ENCODE measurements at regions not wholly inside any gene's neighbourhood (a gene's known extent, or its start where the extent isn't known, plus 50 kb on each side); places are given as distances from the start of the nearest gene placed in this dataset.
"Not testable (repeated sequence)": the region's sequence is repeated elsewhere in the genome, so short reads cannot be mapped to it uniquely, and the experiment has no call there.

DNA sequence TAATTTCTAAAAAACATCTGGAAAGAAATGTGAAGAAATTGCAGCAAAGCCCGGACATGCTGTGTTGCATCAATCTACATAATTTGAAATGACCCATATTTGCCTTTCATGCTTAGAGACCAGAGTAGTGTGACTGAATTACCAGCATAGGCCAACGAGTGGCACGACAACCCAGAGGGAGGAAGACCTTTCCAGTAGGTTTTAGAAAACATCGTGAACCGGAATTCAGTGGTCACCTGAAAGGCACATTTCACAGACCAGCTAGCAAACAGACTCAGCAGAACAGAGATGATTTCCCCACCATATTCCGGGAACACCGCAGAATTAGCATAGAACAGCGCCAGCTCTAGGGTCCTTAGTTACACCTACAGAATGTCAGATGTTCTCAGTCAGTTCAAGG lies 620.0 kb upstream of the ZNF385D start:
- no peaks in the 10 kb centered on the region for H3K27me3 ChIP-seq (ENCODE audit: control insufficient read depth in 1 of 2, insufficient read depth in 2 of 2, low read length in 1 of 2)
- ATAC-seq (ENCODE audit: low FRiP score) (no peak), DNase-seq (no peak)
- H3K9me3 ChIP-seq (ENCODE audit: control insufficient read depth, low read length): peaks cover 3% of the 10 kb centered on the region
- no peaks in the 10 kb centered on the region for H3K4me1 ChIP-seq (ENCODE audit: control insufficient read depth in 1 of 2, insufficient read depth in 2 of 2, low read length in 2 of 2)
- no peaks in the 10 kb centered on the region for H3K36me3 ChIP-seq (ENCODE audit: control insufficient read depth in 1 of 2, insufficient read depth in 2 of 2, low read length in 1 of 2)
- intact Hi-C loops (cut with DNase I): no loop called here
- 87 to 89% methylated on average over 8 of the region's 8 CpGs for WGBS, 2 donors
- H3K27ac ChIP-seq (ENCODE audit: low read depth in 1 of 2, low read length in 2 of 2): no peak overlapping the region
- H3K4me3 ChIP-seq (ENCODE audit: low read length in 2 of 2): no peak overlapping the region

GRCh38 chr3:22371607-22372291 lies 620.7 kb upstream of the ZNF385D start:
- peak in 1 of 2 donors; percentile 70 for DNase-seq
- Histone ChIP-seq H3K4me3 (ENCODE audit: low read length in 2 of 2) (no peak overlapping the region), H3K36me3 (ENCODE audit: control insufficient read depth in 1 of 2, insufficient read depth in 2 of 2, low read length in 1 of 2) (no peaks in the 10 kb centered on the region), H3K27ac (ENCODE audit: low read depth in 1 of 2, low read length in 2 of 2) (no peak overlapping the region), H3K9me3 (ENCODE audit: control insufficient read depth, low read length) (peaks cover 2% of the 10 kb centered on the region), H3K4me1 (ENCODE audit: control insufficient read depth in 1 of 2, insufficient read depth in 2 of 2, low read length in 2 of 2) (no peaks in the 10 kb centered on the region), H3K27me3 (ENCODE audit: control insufficient read depth in 1 of 2, insufficient read depth in 2 of 2, low read length in 1 of 2) (no peaks in the 10 kb centered on the region)
- ATAC-seq (ENCODE audit: low FRiP score): peak; percentile 51
- intact Hi-C loops (cut with DNase I): no loop called here
- 4 to 8% methylated on average over 23 of the region's 23 CpGs for whole genome bisulfite sequencing, 2 donors

DNA sequence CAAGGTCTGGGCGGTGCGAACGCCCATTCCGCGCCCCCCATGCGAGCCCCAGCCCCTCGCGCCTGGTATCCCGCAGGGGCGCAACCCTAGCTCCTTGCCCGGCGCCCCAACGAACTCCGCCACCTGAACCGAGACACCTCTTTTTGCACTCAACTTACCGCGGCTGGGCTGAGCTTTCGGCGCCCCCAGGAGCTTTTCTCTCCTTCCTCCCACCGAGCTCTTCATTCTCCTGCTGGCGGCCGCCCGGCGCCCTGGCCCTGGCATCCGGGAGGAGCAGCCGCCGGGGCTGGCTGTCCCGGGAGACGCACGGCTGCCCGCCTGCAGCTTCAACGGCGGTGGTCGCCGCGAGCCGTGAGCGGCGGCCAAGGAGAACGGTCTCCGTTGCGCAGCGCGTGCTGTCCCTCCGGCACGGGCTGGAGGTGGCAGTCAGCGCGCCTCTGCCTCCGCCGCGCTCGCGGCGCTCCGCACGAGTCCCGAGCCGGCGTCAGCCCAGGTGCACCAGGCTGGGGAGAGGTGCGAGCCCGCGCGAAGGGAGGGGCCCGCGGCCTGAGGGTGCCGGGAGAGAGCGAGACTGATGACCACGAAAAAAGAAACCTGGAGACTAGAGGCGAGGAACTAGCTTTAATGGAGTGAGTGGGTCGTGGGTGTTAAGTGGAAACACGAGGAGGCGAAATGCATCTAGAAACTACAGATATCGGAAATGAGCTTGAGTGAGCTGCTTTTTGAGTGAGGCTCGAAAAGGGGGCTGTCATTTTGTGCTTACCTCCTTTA lies 621.5 kb upstream of the ZNF385D start:
- H3K4me1 ChIP-seq (ENCODE audit: control insufficient read depth in 1 of 2, insufficient read depth in 2 of 2, low read length in 2 of 2): no peaks in the 10 kb centered on the region

GRCh38 chr3:22373182-22373581 lies 622.2 kb upstream of the ZNF385D start:
- Histone ChIP-seq H3K4me1 (ENCODE audit: control insufficient read depth in 1 of 2, insufficient read depth in 2 of 2, low read length in 2 of 2) (no peaks in the 10 kb centered on the region), H3K27ac (ENCODE audit: low read depth in 1 of 2, low read length in 2 of 2) (no peak overlapping the region), H3K9me3 (ENCODE audit: control insufficient read depth, low read length) (peaks cover 2% of the 10 kb centered on the region), H3K36me3 (ENCODE audit: control insufficient read depth in 1 of 2, insufficient read depth in 2 of 2, low read length in 1 of 2) (no peaks in the 10 kb centered on the region), H3K4me3 (ENCODE audit: low read length in 2 of 2) (no peak overlapping the region), H3K27me3 (ENCODE audit: control insufficient read depth in 1 of 2, insufficient read depth in 2 of 2, low read length in 1 of 2) (no peaks in the 10 kb centered on the region)
- DNase-seq (no peak), ATAC-seq (ENCODE audit: low FRiP score) (peak; percentile 17)
- intact Hi-C loops (cut with DNase I): no loop called here
- WGBS, 2 donors: 84 to 85% methylated on average over 5 of the region's 5 CpGs

More for the DNA sequence above, 621.5 kb upstream of the ZNF385D start:
- no peaks in the 10 kb centered on the region for H3K36me3 ChIP-seq (ENCODE audit: control insufficient read depth in 1 of 2, insufficient read depth in 2 of 2, low read length in 1 of 2)
- H3K27me3 ChIP-seq (ENCODE audit: control insufficient read depth in 1 of 2, insufficient read depth in 2 of 2, low read length in 1 of 2): no peaks in the 10 kb centered on the region
- 1% methylated on average over 70 to 74 of the region's 74 CpGs for WGBS, 2 donors
- H3K4me3 ChIP-seq (ENCODE audit: low read length in 2 of 2): no peak overlapping the region
- ATAC-seq (ENCODE audit: low FRiP score) (peak; percentile 59), DNase-seq (peak in 1 of 2 donors; percentile 75)
- H3K9me3 ChIP-seq (ENCODE audit: control insufficient read depth, low read length): peaks cover 2% of the 10 kb centered on the region
- no peak overlapping the region for H3K27ac ChIP-seq (ENCODE audit: low read depth in 1 of 2, low read length in 2 of 2)
- intact Hi-C loops (cut with DNase I): no loop called here

DNA sequence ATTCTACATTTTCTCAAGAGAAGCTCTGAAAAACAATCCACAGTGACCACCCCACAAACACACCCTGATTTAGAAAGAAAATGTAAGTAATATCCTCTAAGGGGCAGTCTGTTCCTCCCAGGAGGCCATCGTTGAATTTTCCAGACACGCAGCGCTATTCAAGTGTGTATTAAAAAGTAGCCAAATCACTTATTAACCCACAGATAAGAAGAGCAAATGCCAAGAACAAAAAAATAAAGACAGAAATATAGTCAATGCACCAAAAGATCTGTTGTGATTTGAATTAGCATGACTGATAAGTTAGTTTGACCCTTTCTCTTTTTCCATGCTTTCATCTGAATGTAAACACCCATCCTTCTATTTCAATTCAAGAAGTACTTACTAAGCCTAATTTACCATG lies 622.8 kb upstream of the ZNF385D start:
- Histone ChIP-seq H3K27me3 (ENCODE audit: control insufficient read depth in 1 of 2, insufficient read depth in 2 of 2, low read length in 1 of 2) (no peaks in the 10 kb centered on the region), H3K4me1 (ENCODE audit: control insufficient read depth in 1 of 2, insufficient read depth in 2 of 2, low read length in 2 of 2) (no peaks in the 10 kb centered on the region), H3K9me3 (ENCODE audit: control insufficient read depth, low read length) (peaks cover 2% of the 10 kb centered on the region), H3K36me3 (ENCODE audit: control insufficient read depth in 1 of 2, insufficient read depth in 2 of 2, low read length in 1 of 2) (no peaks in the 10 kb centered on the region), H3K27ac (ENCODE audit: low read depth in 1 of 2, low read length in 2 of 2) (no peak overlapping the region), H3K4me3 (ENCODE audit: low read length in 2 of 2) (no peak overlapping the region)
- intact Hi-C loops (cut with DNase I): no loop called here
- no peak for ATAC-seq (ENCODE audit: low FRiP score)
- 86 to 87% methylated on average over 3 of the region's 3 CpGs for WGBS, 2 donors
- DNase-seq: no peak

DNA sequence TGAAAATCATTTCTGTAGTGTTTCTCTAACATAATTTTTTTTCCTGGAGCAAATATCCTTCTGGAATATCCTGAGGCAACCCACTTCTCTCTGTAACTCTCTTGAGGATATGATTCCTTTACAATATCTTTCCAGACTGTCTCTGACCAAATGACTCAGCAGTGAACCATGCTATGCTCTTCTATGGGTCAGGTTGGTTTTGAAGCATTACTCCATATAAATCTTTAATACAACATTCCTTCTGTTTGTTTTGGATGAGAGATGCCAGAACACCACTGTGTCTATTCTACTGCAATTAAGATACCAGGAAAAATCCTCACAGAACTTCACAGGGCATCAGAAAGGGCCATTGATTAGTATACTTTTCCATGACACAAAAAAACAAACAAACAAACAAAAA lies 626.4 kb upstream of the ZNF385D start:
- Histone ChIP-seq H3K27me3 (ENCODE audit: control insufficient read depth in 1 of 2, insufficient read depth in 2 of 2, low read length in 1 of 2) (no peaks in the 10 kb centered on the region), H3K27ac (ENCODE audit: low read depth in 1 of 2, low read length in 2 of 2) (no peak overlapping the region), H3K4me3 (ENCODE audit: low read length in 2 of 2) (no peak overlapping the region), H3K36me3 (ENCODE audit: control insufficient read depth in 1 of 2, insufficient read depth in 2 of 2, low read length in 1 of 2) (no peaks in the 10 kb centered on the region), H3K4me1 (ENCODE audit: control insufficient read depth in 1 of 2, insufficient read depth in 2 of 2, low read length in 2 of 2) (no peaks in the 10 kb centered on the region), H3K9me3 (ENCODE audit: control insufficient read depth, low read length) (no peaks in the 10 kb centered on the region)
- DNase-seq: no peak
- ATAC-seq (ENCODE audit: low FRiP score): no peak
- intact Hi-C loops (cut with DNase I): no loop called here

DNA sequence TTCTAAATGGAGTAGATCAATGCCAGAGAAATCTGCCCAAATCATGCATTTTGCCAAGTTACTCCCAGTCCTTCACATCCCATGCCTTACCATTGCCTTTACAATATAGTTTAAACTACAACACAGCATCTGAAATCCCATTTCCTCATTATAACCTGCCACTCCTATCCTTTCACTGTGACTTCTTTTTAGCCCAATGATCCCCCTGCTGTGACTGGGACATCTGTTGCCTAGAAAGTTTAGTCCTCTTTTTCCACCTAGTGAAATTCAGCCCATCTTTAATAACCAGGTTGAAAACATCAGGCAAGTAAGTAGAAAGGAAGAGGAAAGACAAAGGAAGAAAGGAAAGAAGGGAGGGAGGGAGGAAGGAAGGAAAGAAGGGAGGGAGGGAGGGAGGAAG lies 627.9 kb upstream of the ZNF385D start:
- no peak overlapping the region for H3K4me3 ChIP-seq (ENCODE audit: low read length in 2 of 2)
- H3K27ac ChIP-seq (ENCODE audit: low read depth in 1 of 2, low read length in 2 of 2): no peak overlapping the region
- no peaks in the 10 kb centered on the region for H3K9me3 ChIP-seq (ENCODE audit: control insufficient read depth, low read length)
- no peaks in the 10 kb centered on the region for H3K27me3 ChIP-seq (ENCODE audit: control insufficient read depth in 1 of 2, insufficient read depth in 2 of 2, low read length in 1 of 2)
- ATAC-seq (ENCODE audit: low FRiP score): no peak
- H3K36me3 ChIP-seq (ENCODE audit: control insufficient read depth in 1 of 2, insufficient read depth in 2 of 2, low read length in 1 of 2): no peaks in the 10 kb centered on the region
- DNase-seq: no peak
- no peaks in the 10 kb centered on the region for H3K4me1 ChIP-seq (ENCODE audit: control insufficient read depth in 1 of 2, insufficient read depth in 2 of 2, low read length in 2 of 2)
- intact Hi-C loops (cut with DNase I): no loop called here

DNA sequence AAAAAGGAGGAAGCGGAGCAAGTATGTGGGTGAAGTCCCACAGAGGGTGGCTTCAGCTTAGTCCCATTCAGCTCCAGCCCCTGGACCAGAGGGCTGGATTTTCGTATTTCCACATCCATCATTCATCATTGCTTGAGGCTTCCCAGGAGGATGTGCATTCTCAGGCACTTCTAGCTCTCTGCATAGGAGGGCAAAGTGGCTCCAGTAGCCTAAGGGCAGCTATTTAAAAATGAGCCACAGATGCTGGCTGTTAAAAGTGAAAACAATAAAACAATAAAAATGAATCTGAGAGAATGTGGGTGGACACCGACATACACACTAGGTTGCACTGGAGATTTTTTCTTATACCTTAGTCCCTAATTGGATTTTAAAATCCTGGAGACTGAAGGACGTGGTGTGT lies 629.2 kb upstream of the ZNF385D start:
- H3K36me3 ChIP-seq (ENCODE audit: control insufficient read depth in 1 of 2, insufficient read depth in 2 of 2, low read length in 1 of 2): no peaks in the 10 kb centered on the region
- no peak overlapping the region for H3K27ac ChIP-seq (ENCODE audit: low read depth in 1 of 2, low read length in 2 of 2)
- no peaks in the 10 kb centered on the region for H3K27me3 ChIP-seq (ENCODE audit: control insufficient read depth in 1 of 2, insufficient read depth in 2 of 2, low read length in 1 of 2)
- DNase-seq (no peak), ATAC-seq (ENCODE audit: low FRiP score) (no peak)
- 62 to 65% methylated on average over 4 of the region's 4 CpGs for WGBS, 2 donors
- no peak overlapping the region for H3K4me3 ChIP-seq (ENCODE audit: low read length in 2 of 2)
- intact Hi-C loops (cut with DNase I): no loop called here
- no peaks in the 10 kb centered on the region for H3K4me1 ChIP-seq (ENCODE audit: control insufficient read depth in 1 of 2, insufficient read depth in 2 of 2, low read length in 2 of 2)
- no peaks in the 10 kb centered on the region for H3K9me3 ChIP-seq (ENCODE audit: control insufficient read depth, low read length)

DNA sequence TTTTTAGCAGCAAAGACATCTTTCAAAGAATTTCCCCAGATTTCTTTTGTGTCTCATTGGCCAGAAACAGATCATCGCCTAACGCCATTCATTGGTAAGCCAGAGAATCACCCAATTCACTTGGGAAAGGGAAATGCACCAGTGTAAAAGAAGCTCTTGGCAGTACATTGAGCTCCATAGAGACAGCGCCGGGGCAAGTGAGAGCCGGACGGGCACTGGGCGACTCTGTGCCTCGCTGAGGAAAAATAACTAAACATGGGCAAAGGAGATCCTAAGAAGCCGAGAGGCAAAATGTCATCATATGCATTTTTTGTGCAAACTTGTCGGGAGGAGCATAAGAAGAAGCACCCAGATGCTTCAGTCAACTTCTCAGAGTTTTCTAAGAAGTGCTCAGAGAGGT lies 630.6 kb upstream of the ZNF385D start:
- DNase-seq: peak in 1 of 2 donors; percentile 45
- 72 to 76% methylated on average over 10 of the region's 10 CpGs for WGBS, 2 donors
- H3K27me3 ChIP-seq (ENCODE audit: control insufficient read depth in 1 of 2, insufficient read depth in 2 of 2, low read length in 1 of 2): not testable (repeated sequence)

More for the DNA sequence above, 630.6 kb upstream of the ZNF385D start:
- H3K36me3 ChIP-seq (ENCODE audit: control insufficient read depth in 1 of 2, insufficient read depth in 2 of 2, low read length in 1 of 2); intact Hi-C loops (cut with DNase I); H3K4me1 ChIP-seq (ENCODE audit: control insufficient read depth in 1 of 2, insufficient read depth in 2 of 2, low read length in 2 of 2); ATAC-seq (ENCODE audit: low FRiP score); H3K9me3 ChIP-seq (ENCODE audit: control insufficient read depth, low read length); H3K27ac ChIP-seq (ENCODE audit: low read depth in 1 of 2, low read length in 2 of 2); H3K4me3 ChIP-seq (ENCODE audit: low read length in 2 of 2): not testable (repeated sequence)

Data from aorta (tissue), 5 donors.